Glomerular visceral epithelial cell (primary cell): ENCODE measurements at regions not wholly inside any gene's neighbourhood (a gene's known extent, or its start where the extent isn't known, plus 50 kb on each side); places are given as distances from the start of the nearest gene placed in this dataset.
A peak's percentile ranks its signal among the peaks of the same experiment; 100 is the strongest.
"Not testable (repeated sequence)": the region's sequence is repeated elsewhere in the genome, so short reads cannot be mapped to it uniquely, and the experiment has no call there.

Source experiments
- DNase-seq: peaks from one replicate; pipeline ENCODE4 v3.0.0-alpha.2; 2016; ENCODE audit errors: extremely low spot score

GRCh38 chr4:73671348-73671747, 51.1 kb upstream of the RASSF6 start:
- DNase-seq, result not testable (repeated sequence)

GRCh38 chr4:73673286-73673685, 53.0 kb upstream of the RASSF6 start:
- DNase-seq, result no peak

GRCh38 chr4:73674451-73674919, 54.2 kb upstream of the RASSF6 start:
- no peak for DNase-seq

DNA sequence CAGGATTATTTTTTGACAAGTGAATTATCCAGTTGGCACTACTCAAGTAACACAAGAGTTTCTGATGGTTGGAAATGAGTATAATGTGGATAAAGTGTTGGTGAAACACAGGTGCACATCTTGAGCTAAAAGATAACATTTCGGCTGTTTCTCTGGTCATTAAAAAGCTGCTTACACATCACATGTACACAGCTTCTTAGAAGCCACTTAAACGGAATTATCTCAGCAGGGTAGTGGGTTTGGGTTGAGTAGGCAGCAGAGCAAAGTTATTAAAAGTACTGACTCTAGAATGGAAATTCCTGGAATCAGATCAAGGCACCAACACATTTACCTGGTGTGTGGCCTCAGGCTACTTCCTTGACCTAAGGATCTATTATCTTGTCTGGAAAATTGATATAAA, 55.4 kb upstream of the RASSF6 start:
- no peak for DNase-seq

- DNase-seq, result no peak
Measured at GRCh38 chr4:73676136-73676535, 55.9 kb upstream of the RASSF6 start.

GRCh38 chr4:73676861-73677323, 56.7 kb upstream of the RASSF6 start:
- peak; percentile 93 for DNase-seq

DNA sequence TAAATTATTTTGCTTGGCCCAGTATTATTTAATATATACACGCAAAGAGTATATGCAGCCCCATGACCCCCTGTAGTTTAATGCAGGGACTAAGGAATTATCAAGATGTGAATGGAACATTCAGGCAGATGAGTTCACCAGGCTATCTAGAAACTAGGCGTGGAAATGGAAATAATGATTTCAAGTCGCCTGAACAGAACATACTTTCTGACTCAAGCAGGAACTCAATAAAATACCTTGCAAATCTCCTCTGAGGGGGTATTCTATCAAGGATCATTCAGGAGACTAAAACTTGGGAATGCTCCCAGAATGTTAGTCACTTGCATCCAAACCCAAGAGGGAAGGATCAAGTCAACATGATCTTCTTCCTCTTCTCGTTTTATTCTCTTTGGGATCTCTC, 59.6 kb upstream of the RASSF6 start:
- DNase-seq, result peak; percentile 52

GRCh38 chr4:73681776-73682175, 58.6 kb upstream of the CXCL8 start:
- no peak for DNase-seq

GRCh38 chr4:73682508-73682907, 57.9 kb upstream of the CXCL8 start:
- DNase-seq, result no peak

DNA sequence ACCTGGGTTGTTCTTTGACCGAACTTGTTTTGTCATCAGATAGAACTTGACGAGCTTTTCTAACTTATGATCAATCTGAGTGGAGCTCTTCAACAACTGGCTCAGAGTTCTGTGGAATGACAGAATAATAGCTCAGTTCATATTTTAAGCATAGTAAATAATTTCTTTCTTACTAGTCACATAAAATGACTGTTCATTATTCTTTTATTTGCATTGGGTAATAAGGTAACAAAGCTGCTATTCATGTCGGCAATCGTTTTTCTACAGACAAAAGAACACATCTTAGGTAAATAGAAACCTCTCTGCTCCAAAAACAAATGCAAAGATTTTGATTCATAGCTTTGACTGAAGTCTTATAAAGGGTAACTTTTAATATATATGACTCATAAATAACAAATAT, 57.3 kb upstream of the CXCL8 start:
- DNase-seq, result no peak

GRCh38 chr4:73683456-73683855, 56.9 kb upstream of the CXCL8 start:
- DNase-seq, result no peak

- DNase-seq, result no peak
Measured at GRCh38 chr4:73684097-73684496, 56.3 kb upstream of the CXCL8 start.

DNA sequence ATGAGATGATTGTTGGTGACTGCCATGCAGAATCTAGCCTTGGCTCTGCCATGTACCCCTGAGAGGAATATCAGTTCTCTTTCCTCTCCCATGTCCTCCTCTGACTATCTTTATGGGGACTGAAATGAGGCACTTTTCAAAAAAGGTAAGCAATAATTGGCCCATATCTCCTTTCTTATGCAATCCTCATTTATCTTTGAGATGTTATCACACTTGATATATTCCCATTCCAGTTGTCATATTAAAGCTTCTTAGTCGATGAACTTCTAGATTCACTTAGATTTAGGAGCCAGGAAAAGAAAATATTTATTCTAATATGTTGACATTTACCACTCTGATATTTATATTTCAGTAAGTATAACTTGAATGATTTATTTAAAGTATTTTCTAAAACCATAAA, 55.3 kb upstream of the CXCL8 start:
- no peak for DNase-seq

DNA sequence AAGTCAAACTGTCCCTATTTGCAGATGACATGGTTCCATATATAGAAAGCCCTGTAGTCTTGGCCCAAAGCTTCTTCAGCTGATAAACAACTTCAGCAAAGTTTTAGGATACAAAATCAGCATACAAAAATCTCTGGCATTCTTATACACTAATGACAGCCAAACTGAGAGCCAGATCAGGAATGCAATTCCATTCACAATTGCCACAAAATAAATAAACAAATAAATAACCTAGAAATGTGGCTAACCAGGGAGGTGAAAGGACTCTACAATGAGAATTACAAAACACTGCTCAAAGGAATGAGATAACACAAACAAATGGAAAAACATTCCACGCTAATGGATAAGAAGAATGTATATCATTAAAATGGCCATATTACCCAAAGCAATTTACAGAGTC, 52.9 kb upstream of the CXCL8 start:
- DNase-seq, result no peak

DNA sequence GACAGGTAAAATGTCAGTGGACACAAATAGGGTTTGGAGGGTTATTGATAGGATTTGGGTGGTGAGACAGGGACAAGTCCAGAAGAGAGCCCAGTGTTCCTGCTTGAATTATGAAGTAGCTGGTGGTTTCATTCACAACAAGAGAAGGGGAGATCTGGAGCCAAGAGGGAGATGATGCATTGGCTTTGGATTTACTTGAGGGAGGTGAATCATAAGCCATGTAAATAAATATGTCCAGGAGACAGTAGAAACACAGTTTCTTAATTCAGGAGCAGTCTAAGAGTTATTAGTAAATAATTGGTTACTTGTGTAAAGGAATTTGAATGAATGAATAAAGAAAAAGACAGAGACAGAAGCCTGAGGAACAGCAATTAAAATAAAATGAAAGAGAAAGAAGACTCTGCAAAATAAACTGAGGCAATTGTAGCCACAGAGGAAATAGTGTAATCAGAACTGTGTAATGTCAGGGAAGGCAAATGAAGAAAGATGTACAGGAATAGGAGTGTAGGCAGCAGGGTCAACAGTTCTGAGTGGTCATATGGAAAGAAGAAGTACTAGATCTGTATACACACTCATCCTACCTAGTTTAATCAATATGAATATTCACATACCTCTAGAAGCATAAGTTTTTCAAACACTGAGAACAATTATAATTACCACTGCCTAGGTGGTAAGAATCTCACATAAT, 50.2 kb upstream of the CXCL8 start:
- no peak for DNase-seq
